Hepatocyte (in vitro differentiated cells): ENCODE measurements at regions not wholly inside any gene's neighbourhood (a gene's known extent, or its start where the extent isn't known, plus 50 kb on each side); places are given as distances from the start of the nearest gene placed in this dataset.

ENCODE experiments used
- EZH2 ChIP-seq: fragments of 200-600 bp; sonication (generic); IDR thresholded peaks from 2 replicates; pipeline ENCODE4 v1.6.1; 2016; ENCODE audit warnings: antibody characterized with exemption, mild to moderate bottlenecking, borderline replicate concordance
- TF ChIP-seq, protein P1 (sequence below): fragments of 200-600 bp; sonication (generic); IDR thresholded peaks from 2 replicates; pipeline ENCODE4 v1.5.1; 2016; ENCODE audit warnings: antibody characterized with exemption, mild to moderate bottlenecking; ENCODE audit not compliant: poor library complexity

- TF ChIP-seq EZH2: no peak
- TF ChIP-seq, protein P1, sequence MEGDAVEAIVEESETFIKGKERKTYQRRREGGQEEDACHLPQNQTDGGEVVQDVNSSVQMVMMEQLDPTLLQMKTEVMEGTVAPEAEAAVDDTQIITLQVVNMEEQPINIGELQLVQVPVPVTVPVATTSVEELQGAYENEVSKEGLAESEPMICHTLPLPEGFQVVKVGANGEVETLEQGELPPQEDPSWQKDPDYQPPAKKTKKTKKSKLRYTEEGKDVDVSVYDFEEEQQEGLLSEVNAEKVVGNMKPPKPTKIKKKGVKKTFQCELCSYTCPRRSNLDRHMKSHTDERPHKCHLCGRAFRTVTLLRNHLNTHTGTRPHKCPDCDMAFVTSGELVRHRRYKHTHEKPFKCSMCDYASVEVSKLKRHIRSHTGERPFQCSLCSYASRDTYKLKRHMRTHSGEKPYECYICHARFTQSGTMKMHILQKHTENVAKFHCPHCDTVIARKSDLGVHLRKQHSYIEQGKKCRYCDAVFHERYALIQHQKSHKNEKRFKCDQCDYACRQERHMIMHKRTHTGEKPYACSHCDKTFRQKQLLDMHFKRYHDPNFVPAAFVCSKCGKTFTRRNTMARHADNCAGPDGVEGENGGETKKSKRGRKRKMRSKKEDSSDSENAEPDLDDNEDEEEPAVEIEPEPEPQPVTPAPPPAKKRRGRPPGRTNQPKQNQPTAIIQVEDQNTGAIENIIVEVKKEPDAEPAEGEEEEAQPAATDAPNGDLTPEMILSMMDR: no peak
Measured at GRCh38 chr13:32924886-32925285, 91.3 kb upstream of the KL start.
